SU-DHL-6 (cell line): ENCODE measurements at regions not wholly inside any gene's neighbourhood (a gene's known extent, or its start where the extent isn't known, plus 50 kb on each side); places are given as distances from the start of the nearest gene placed in this dataset.

Experiments
- EZH2phosphoT487 ChIP-seq: fragments of 200-600 bp; sonication (generic), shearing (Covaris generic); conservative IDR thresholded peaks from 2 replicates; pipeline ENCODE4 v1.6.1; 2018; ENCODE audit warnings: mild to moderate bottlenecking, antibody characterized with exemption, low read length, moderate library complexity, mixed read lengths
- TF ChIP-seq, protein P1 (sequence below): fragments of 200-600 bp; sonication (generic); IDR thresholded peaks from one replicate; pipeline ENCODE4 v1.5.1; 2017; ENCODE audit warnings: antibody characterized with exemption, mild to moderate bottlenecking, low read length, moderate library complexity; ENCODE audit not compliant: insufficient read depth, poor library complexity, severe bottlenecking

DNA sequence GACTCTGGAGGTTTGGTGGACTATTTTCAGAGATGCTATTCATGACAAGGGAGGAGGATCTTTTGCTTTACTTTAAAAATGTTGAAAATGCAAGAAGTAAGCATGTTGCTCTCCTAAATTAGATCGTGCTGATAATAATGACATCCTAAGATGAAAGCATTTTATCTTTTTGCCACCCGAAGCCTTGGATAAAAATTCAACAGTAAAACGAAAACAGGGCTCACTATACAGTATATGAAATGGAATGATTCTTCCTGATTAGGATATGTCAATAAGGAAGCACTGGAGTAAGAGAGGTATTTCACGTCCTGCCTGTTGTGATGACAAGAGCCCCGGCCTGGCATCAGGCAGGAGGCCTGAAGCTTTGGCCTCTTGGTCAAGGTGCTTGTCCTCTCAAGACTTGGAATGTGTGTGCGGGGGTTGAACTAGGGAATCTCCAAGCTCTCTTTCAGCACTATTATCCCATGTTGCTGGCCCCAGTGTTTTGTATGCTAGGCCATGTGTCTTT, 306.0 kb downstream of the MTX2 start:
- TF ChIP-seq, protein P1, sequence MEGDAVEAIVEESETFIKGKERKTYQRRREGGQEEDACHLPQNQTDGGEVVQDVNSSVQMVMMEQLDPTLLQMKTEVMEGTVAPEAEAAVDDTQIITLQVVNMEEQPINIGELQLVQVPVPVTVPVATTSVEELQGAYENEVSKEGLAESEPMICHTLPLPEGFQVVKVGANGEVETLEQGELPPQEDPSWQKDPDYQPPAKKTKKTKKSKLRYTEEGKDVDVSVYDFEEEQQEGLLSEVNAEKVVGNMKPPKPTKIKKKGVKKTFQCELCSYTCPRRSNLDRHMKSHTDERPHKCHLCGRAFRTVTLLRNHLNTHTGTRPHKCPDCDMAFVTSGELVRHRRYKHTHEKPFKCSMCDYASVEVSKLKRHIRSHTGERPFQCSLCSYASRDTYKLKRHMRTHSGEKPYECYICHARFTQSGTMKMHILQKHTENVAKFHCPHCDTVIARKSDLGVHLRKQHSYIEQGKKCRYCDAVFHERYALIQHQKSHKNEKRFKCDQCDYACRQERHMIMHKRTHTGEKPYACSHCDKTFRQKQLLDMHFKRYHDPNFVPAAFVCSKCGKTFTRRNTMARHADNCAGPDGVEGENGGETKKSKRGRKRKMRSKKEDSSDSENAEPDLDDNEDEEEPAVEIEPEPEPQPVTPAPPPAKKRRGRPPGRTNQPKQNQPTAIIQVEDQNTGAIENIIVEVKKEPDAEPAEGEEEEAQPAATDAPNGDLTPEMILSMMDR = no peak
- no peak for TF ChIP-seq EZH2phosphoT487
